ENCODE measurements at regions not wholly inside any gene's neighbourhood (a gene's known extent, or its start where the extent isn't known, plus 50 kb on each side); places are given as distances from the start of the nearest gene placed in this dataset.

DNA sequence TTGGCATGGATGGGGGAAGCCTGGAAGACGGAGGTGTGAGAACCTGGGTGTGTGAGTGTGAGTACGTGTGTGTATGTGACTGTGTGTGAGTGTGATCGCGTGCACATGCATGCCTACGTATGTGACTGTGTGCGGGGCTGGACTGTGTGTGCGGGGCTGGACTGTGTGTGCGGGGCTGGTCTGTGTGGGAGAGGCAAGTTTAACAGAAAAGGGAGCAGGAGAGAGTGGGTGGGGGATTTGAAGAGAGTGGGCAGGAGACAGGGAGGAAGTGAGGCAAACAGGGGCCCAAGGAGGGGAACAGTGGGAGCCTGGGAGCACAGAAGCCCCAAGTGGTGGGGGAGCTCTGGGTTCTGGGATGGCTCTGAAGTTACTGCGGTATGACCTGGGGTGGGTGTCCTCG lies 103.7 kb upstream of the LHX5 start:
- no peak for DNase-seq
- H3K36me3 ChIP-seq = no peaks in the 10 kb centered on the region
- no peak overlapping the region for H3K4me3 ChIP-seq
- 78 to 79% methylated on average over 10 of the region's 10 CpGs for WGBS, 2 donors
- TF ChIP-seq EP300 (IDR thresholded peaks at IDR 0.05) = no peak
- TF ChIP-seq POLR2A (IDR thresholded peaks at IDR 0.05) = no peak
- TF ChIP-seq, protein P1, sequence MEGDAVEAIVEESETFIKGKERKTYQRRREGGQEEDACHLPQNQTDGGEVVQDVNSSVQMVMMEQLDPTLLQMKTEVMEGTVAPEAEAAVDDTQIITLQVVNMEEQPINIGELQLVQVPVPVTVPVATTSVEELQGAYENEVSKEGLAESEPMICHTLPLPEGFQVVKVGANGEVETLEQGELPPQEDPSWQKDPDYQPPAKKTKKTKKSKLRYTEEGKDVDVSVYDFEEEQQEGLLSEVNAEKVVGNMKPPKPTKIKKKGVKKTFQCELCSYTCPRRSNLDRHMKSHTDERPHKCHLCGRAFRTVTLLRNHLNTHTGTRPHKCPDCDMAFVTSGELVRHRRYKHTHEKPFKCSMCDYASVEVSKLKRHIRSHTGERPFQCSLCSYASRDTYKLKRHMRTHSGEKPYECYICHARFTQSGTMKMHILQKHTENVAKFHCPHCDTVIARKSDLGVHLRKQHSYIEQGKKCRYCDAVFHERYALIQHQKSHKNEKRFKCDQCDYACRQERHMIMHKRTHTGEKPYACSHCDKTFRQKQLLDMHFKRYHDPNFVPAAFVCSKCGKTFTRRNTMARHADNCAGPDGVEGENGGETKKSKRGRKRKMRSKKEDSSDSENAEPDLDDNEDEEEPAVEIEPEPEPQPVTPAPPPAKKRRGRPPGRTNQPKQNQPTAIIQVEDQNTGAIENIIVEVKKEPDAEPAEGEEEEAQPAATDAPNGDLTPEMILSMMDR (IDR thresholded peaks at IDR 0.05) = no peak
- TF ChIP-seq POLR2AphosphoS5 (IDR thresholded peaks at IDR 0.05) = no peak
- H3K9me3 ChIP-seq = peaks cover 0 to under 1% (median 0%) of the 10 kb centered on the region in 4 donors
- H3K27me3 ChIP-seq = peaks cover 0 to 47% (median 0%) of the 10 kb centered on the region in 3 donors
- no peak overlapping the region for H3K27ac ChIP-seq
- intact Hi-C loops (cut with DNase I) = no loop called here
- no peaks in the 10 kb centered on the region for H3K4me1 ChIP-seq

- H3K27ac ChIP-seq = no peak overlapping the region
- TF ChIP-seq POLR2A (IDR thresholded peaks at IDR 0.05) = no peak
- TF ChIP-seq, protein P1 (IDR thresholded peaks at IDR 0.05) = no peak
- no peak for TF ChIP-seq EP300 (IDR thresholded peaks at IDR 0.05)
- no peak for TF ChIP-seq POLR2AphosphoS5 (IDR thresholded peaks at IDR 0.05)
- intact Hi-C loops (cut with DNase I) = no loop called here
- no peak overlapping the region for H3K4me3 ChIP-seq
- 89 to 90% methylated on average over 1 of the region's 1 CpG for WGBS, 2 donors
- H3K27me3 ChIP-seq = peaks cover 0 to 47% (median 0%) of the 10 kb centered on the region in 3 donors
- no peaks in the 10 kb centered on the region for H3K36me3 ChIP-seq
- H3K4me1 ChIP-seq = no peaks in the 10 kb centered on the region
- H3K9me3 ChIP-seq = no peaks in the 10 kb centered on the region
- no peak for DNase-seq
These were observed 101.5 kb upstream of the LHX5 start for GRCh38 chr12:113573148-113573547.

GRCh38 chr12:113571713-113572112 lies 100.0 kb upstream of the LHX5 start:
- WGBS, 2 donors = 61 to 77% methylated on average over 3 of the region's 3 CpGs
- Histone ChIP-seq H3K27ac (no peak overlapping the region), H3K36me3 (no peaks in the 10 kb centered on the region), H3K27me3 (peaks cover 0 to 40% (median 0%) of the 10 kb centered on the region in 3 donors), H3K9me3 (no peaks in the 10 kb centered on the region), H3K4me1 (no peaks in the 10 kb centered on the region), H3K4me3 (no peak overlapping the region)
- no peak for DNase-seq
- TF ChIP-seq, protein P1 (IDR thresholded peaks at IDR 0.05) = no peak
- intact Hi-C loops (cut with DNase I) = no loop called here

DNA sequence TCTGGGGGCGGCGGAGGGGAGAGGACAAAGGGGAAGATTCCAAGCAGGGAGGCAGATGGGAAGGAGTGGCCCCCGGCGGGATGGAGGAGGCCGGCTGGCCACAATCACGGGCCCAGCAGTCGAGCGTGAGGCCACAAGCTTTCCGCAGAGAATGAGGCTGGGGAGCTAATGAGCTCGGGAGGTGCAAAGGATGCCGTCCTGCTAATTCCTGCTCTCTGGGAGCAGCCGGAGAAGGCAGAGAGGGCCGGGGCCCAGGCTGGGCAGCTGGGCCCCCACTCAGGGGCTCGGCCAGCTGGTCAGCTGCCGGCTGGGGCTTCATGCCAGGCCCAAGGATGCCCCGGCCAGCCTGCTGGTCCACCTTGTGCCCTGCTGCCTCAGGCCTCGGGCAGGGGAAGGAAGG lies 98.1 kb upstream of the LHX5 start:
- TF ChIP-seq EP300 (IDR thresholded peaks at IDR 0.05) (no peak), POLR2AphosphoS5 (IDR thresholded peaks at IDR 0.05) (no peak), POLR2A (IDR thresholded peaks at IDR 0.05) (no peak)
- TF ChIP-seq, protein P1 (IDR thresholded peaks at IDR 0.05) = no peak
- no peak for DNase-seq
- Histone ChIP-seq H3K9me3 (no peaks in the 10 kb centered on the region), H3K27me3 (peaks cover 0 to 25% (median 0%) of the 10 kb centered on the region in 3 donors), H3K4me1 (no peaks in the 10 kb centered on the region), H3K27ac (no peak overlapping the region), H3K36me3 (no peaks in the 10 kb centered on the region), H3K4me3 (no peak overlapping the region)
- intact Hi-C loops (cut with DNase I) = no loop called here
- WGBS, 2 donors = 63 to 75% methylated on average over 17 of the region's 17 CpGs

- H3K27me3 ChIP-seq = peaks cover 0 to 21% (median 0%) of the 10 kb centered on the region in 3 donors
- H3K4me1 ChIP-seq = no peaks in the 10 kb centered on the region
- 77 to 92% methylated on average over 2 of the region's 2 CpGs for WGBS, 2 donors
- H3K36me3 ChIP-seq = no peaks in the 10 kb centered on the region
- H3K27ac ChIP-seq = no peak overlapping the region
- intact Hi-C loops (cut with DNase I) = no loop called here
- TF ChIP-seq, protein P1 (IDR thresholded peaks at IDR 0.05) = no peak
- no peak for TF ChIP-seq POLR2A (IDR thresholded peaks at IDR 0.05)
- no peak for TF ChIP-seq EP300 (IDR thresholded peaks at IDR 0.05)
- no peak for TF ChIP-seq POLR2AphosphoS5 (IDR thresholded peaks at IDR 0.05)
- H3K4me3 ChIP-seq = no peak overlapping the region
- H3K9me3 ChIP-seq = no peaks in the 10 kb centered on the region
- no peak for DNase-seq
These were observed 96.3 kb upstream of the LHX5 start for GRCh38 chr12:113568021-113568420.

Measured in sigmoid colon (tissue), 6 donors.